HCEC 1CT (cell line): ENCODE measurements at regions not wholly inside any gene's neighbourhood (a gene's known extent, or its start where the extent isn't known, plus 50 kb on each side); places are given as distances from the start of the nearest gene placed in this dataset.
A peak's percentile ranks its signal among the peaks of the same experiment; 100 is the strongest.
"Not testable (repeated sequence)": the region's sequence is repeated elsewhere in the genome, so short reads cannot be mapped to it uniquely, and the experiment has no call there.

Source experiments
- DNase-seq: peaks from one replicate; pipeline ENCODE4 v3.0.0-alpha.2; 2017

DNA sequence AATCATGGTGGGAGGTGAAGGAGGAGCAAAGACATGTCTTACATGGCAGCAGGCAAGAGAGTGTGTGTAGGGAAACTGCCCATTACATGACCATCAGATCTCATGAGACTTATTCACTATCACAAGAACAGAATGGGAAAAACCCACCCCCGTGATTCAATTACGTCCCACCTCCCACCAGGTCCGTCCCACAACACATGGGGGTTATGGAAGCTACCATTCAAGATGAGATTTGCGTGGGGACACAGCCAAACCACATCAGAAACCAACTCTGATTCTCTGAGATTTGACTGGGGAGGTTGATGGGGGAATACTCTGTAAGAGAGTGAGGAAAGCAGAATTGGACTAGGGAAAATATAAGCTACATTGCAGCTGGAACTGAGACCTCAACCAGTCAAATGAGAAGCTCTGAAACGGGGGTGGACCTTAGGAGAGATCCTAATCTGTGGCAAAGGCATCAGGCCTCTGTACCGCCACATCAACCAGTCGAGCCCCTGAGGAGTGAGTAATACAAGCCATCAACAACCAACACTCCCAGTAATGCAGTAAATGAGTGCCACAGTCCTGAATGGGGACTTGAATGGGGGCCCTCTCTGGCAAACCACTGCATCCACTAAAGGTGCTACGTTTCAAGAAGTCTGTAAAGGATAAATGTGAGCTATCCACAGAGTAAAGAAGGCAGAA is 207.9 kb upstream of the GADL1 start:
- no peak for DNase-seq

- no peak for DNase-seq
Observed at GRCh38 chr3:31103181-31103580, 208.7 kb upstream of the GADL1 start.

- DNase-seq = no peak
Observed at GRCh38 chr3:31103623-31104180, 209.2 kb upstream of the GADL1 start.

DNA sequence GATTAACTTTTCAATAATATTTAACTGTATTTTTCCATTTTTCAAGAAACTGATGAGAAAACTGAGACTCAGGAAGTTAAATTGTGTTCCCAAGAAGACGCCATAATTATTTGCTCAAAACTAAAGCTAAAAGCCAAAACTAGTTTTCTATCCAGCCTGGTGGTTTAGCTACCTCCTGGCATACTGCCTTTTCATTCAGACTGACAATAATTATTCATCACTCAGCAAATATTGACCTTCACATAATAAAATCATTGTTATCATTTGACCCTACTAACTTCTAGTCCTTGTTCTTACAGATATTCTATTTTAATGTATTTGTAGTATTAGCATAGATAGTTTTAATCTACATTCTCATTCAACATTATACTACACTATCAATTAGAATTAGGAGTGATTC is 210.6 kb upstream of the GADL1 start:
- DNase-seq = no peak

- DNase-seq = peak; percentile 97
Observed at GRCh38 chr3:31105438-31106077, 211.1 kb upstream of the GADL1 start.

DNA sequence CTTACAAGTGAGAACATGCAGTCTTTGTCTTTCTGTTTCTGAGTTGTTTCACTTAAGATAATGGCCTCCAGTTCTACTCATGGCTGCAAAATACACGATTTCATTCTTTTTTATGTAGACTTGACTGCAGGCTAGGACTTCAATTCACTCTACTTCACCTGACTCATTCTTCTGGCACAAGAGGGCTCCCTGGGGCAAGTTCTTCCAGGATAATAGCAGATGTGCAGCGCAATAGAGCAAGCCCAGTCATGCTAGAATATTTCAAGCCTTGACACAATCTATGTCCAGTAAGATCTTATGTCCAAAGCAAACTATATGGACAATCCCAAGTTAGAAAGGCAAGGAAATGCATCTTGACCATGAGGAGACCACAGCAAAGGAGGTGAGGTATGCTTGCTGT is 211.7 kb upstream of the GADL1 start:
- peak; percentile 88 for DNase-seq

- DNase-seq = no peak
Observed at GRCh38 chr3:31106912-31107311, 212.5 kb upstream of the GADL1 start.

- no peak for DNase-seq
Observed at GRCh38 chr3:31114929-31115283, 220.4 kb upstream of the GADL1 start.

DNA sequence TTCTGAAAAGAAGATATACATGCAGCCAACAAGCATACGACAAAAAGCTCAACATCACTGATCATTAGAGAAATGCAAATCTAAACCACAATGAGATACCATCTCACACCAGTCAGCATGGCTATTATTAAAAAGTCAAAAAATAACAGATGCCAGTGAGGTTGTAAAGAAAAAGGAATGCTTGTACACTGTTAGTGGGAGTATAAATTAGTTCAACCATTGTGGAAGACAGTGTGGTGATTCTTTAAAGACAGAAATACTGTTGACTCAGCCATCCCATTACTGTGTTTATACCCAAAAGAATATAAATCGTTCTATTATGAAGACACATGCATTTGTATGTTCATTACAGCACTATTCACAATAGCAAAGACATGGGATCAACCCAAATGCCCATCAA is 221.1 kb upstream of the GADL1 start:
- not testable (repeated sequence) for DNase-seq

DNA sequence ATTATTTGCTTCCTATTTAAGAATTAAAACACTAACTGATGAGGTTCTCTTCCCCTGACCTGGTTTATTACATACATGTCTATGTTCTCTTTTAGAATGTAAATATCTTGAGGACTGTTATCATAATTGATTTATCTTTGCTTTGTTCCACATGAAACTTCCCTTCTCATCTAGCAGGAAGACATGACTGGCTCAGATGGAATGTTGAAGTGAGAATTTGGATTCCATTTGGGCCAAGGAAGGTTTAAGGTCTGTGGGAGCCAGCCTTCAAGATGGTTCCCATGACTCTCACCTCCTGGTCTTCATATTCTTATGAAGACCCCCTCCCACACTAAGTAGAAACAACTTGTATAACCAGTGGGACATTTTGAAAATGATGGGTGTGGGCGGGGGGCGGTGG is 222.2 kb upstream of the GADL1 start:
- DNase-seq = peak; percentile 45

- DNase-seq = no peak
Observed at GRCh38 chr3:31117854-31118253, 223.4 kb upstream of the GADL1 start.

DNA sequence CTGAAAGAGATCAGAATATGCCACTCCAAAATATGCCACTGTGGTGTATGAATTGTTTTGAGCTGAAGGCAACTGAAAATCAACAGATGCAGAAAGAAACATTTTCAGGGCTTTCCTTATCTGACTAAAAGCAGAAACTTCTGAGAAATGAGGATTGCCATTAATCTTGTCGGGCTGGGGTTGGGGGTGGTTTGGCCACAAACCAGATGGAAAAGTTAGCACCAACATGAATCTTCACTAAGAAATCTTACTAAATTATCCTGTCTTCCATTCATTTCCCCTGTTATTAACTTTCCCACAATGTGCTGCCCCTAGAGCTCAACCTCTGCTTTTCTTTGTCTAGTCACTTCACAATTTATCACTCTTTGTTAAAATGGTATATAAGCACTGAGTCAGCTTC is 229.9 kb upstream of the GADL1 start:
- DNase-seq = no peak

- DNase-seq = no peak
Observed at GRCh38 chr3:31125413-31126020, 231.1 kb upstream of the GADL1 start.

GRCh38 chr3:31129241-31129640 is 234.8 kb upstream of the GADL1 start:
- no peak for DNase-seq

DNA sequence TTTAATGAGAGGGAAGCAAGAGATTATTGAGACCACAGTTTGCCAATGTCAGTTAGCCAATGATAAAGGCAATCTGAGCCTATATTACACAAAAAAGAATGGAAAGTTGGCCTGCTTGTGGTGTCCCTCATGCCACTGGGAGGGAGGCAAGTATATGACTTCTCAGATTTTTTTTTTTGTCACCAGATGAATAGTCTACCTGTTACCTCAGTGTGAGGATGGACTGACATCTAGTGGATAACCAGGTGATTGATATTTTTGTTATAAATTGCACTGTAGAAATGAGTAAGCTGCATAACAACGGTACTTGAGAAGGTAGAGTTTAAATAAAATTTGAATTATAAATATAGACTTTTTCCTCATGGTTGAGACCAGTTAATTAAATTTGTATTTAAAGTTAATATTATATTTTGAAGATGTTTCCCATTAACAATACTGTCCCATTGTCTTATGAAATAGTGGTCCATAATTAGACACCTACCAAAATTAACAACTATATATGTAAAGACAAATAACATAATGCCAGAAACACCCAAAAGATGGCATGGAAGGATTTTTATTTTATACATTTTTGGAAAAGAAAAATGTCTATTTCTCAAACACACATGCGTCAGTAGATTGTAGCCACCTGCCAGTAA is 237.8 kb upstream of the GADL1 start:
- DNase-seq = peak; percentile 40

DNA sequence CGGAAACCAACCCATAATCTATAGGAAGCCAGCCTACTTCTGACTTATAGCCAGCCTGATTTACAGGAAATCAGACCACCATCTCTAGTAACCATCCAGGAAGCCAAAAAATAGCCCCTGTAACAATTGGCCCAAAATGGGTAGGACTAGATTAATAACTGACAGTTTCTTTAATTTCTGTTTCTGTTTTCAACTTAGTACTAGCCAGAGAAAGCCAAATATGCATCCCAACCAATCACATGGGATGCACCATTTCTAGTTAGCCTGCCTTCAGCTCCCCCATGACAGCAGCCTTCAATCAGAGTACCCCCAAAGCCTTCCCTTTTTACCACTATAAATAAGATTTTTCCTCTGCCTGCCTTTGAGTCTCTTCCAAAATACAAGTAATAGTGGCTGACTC is 239.1 kb upstream of the GADL1 start:
- DNase-seq = no peak

DNA sequence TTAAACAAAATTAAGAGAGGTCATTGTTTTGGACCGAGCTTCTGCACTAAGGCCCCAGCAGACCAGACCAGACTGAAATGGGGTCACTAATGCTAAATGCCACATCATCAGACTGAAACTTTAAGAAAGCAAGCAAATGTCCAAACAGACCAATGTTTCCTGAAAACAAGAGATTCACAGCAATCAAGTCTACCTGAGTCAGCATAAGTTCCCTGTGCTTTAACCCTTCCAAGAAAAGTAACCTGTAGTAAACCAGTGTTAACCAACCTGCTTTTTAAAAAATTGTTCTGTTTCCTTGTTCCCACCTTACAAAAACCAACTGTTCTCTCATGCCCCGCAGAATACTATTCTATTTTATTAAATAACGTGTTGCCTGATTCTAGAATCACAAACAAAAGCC is 241.1 kb upstream of the GADL1 start:
- no peak for DNase-seq

- DNase-seq = no peak
Observed at GRCh38 chr3:31137718-31138465, 243.4 kb upstream of the GADL1 start.

DNA sequence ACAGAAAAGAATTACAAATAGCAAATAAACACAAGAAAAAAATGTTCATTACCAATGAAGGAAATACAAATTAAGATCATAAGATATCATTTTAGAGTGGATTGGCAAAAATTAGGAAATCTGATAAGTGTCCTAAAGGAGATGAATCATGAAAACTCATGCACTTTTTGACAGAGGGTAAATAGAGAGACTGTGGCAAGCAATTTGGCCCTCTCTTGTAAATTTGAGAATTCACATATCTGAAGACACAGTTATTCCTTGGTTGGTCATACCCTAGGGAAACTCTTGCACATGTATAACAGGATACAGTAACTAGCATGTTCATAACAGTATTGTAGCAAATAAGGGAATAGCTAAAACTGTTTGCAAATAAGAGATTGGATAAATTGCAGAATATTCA is 246.0 kb upstream of the GADL1 start:
- no peak for DNase-seq

GRCh38 chr3:31142139-31142538 is 247.7 kb upstream of the GADL1 start:
- no peak for DNase-seq

- DNase-seq = no peak
Observed at GRCh38 chr3:31142543-31142942, 248.1 kb upstream of the GADL1 start.

DNA sequence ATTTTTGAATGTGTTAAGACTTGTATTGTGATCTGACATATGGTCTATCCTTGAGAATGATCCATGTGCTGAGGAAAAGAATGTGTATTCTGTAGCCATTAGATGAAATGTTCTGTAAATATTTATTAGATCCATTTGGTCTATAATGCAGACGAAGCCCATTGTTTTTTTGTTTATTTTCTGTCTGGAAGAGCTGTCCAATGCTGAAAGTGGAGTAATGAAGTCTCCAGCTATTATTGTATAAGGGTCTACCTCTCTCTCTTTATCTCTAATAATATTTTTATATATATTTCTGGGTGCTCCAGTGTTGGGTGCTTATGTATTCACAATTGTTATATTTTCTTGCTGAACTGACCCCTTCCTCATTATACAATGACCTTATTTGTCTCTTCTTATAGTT is 250.6 kb upstream of the GADL1 start:
- no peak for DNase-seq

GRCh38 chr3:31147550-31147949 is 253.1 kb upstream of the GADL1 start:
- DNase-seq = no peak
